Spleen (tissue), 4 donors: ENCODE measurements at regions not wholly inside any gene's neighbourhood (a gene's known extent, or its start where the extent isn't known, plus 50 kb on each side); places are given as distances from the start of the nearest gene placed in this dataset.

Experiments
- small RNA-seq, 4 donors: library from RNA; depleted of rRNA; stranded (forward); fragments of <200 nt; gene quantifications; one replicate each; pipeline ENCODE3, GENCODE V24; 2016

Small RNAs in the stretch of these regions (small RNA-seq; reads per million reads assigned to genes)
- 0 reads per million in 4 donors for gene RNU6-555P
